NCI-H82 (cell line): ENCODE measurements at regions not wholly inside any gene's neighbourhood (a gene's known extent, or its start where the extent isn't known, plus 50 kb on each side); places are given as distances from the start of the nearest gene placed in this dataset.
"Not testable (repeated sequence)": the region's sequence is repeated elsewhere in the genome, so short reads cannot be mapped to it uniquely, and the experiment has no call there.

Source experiments
- DNase-seq: peaks from one replicate; lab custom pipeline; 2025; lab: John Stamatoyannopoulos, UW

DNA sequence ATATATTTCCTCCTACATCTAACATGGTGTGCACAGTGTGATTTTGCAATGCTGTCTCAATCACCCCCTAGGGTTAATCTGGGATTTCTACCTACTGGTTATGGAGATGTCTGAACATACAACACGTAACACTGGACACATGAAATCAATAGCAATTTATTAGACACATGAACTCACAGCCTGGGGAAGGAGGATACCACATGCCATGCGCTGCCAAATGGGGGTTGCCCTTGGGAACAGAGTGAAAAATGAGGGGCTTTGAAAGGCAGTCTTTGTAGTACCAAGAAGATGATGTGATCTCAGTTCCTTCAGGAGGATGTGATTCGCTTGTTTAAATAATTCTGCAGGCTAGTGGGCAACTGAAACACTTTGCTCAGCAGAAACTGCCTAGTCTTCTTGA lies 253.6 kb upstream of the LRRC4C start:
- DNase-seq, result no peak

DNA sequence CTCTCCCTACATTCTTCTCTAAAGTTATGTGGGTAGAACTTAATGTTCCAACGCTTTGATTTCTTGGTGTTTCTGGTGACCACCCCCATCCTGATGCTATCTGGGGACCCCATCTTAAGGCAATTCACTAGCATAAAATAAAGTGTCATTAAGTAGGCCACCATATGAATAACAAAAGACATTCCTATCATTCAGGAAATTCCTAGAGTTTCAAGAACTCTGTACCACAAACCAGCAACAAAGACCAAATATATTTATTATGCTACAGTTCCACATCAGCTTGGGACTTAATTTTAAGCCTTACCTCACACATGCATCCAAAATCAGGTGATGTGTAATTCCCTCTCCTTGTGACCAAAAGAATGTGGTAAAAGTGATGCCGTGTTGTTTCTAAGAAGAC lies 254.6 kb upstream of the LRRC4C start:
- DNase-seq, result no peak

DNA sequence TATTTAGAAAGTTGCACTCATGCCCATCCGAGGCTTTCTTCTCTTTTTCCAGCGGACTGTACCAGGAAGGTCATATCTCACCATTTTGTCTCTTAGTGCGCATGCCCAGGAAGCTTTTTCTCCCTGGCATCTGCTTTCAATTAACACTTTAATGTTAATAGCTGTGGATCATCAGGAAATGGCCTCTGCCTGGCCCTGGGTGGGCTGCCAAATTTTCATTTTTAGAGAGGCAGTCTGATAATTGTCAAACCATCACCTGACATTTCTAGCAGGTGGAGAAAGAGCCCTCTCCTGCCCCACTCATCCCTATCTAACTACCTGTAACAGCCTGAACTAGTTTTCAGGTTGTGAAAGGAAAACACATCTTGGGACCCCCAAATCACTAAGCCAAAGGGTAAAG lies 257.4 kb upstream of the LRRC4C start:
- no peak for DNase-seq

DNA sequence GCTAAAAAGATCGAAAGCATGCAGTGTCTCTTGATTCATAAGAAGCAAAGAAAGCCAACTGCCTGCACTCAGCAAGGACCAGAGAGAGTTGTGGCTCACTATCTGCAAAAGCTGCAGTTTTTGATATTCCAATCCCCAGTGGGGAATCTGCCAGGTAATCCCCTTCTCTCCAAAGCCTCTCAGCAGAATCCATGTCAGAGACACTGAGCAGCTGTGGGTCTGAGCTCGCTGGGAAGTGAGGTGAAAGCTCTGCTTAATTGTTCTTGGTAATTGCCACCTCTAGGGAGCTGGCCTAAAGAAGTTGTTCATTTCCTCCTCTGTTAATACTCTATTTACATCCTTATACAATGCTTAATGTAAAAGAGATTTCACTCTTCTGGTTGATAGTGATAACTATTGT lies 261.3 kb upstream of the LRRC4C start:
- peak; percentile 41 for DNase-seq

DNA sequence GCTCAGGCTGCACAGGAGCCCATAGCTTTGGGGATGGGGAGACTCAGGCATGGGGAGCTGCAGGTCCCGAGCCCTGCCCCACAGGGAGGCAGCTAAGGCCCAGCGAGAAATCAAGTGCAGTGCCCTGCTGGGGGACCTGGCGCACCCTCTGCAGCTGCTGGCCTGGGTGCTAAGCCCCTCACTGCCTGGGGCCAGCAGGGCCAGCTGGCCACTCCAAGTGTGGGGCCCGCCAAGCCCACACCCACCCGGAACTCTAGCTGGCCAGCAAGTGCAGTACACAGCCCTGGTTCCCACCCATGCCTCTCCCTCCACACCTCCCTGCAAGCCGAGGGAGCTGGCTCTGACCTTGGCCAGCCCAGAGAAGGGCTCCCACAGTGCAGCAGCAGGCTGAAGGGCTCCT lies 268.7 kb upstream of the LRRC4C start:
- not testable (repeated sequence) for DNase-seq

DNA sequence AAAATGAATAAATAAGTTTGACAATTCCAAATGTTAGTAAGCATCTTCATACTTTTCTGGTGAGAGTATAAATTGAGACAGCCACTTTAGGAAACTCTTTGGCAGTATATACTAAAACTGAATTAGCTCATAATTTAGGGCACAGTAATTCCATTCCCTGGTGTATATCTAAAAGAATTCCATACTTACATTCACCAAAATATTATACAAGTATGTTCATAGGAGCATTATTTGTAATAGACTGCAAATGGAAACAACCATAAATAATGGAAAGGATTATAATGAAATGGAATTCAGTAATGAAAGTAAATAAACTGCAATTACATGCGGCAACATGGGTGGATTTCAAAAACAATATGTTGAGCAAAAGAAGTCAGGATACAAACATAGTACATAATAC lies 315.8 kb upstream of the LRRC4C start:
- DNase-seq, result no peak

DNA sequence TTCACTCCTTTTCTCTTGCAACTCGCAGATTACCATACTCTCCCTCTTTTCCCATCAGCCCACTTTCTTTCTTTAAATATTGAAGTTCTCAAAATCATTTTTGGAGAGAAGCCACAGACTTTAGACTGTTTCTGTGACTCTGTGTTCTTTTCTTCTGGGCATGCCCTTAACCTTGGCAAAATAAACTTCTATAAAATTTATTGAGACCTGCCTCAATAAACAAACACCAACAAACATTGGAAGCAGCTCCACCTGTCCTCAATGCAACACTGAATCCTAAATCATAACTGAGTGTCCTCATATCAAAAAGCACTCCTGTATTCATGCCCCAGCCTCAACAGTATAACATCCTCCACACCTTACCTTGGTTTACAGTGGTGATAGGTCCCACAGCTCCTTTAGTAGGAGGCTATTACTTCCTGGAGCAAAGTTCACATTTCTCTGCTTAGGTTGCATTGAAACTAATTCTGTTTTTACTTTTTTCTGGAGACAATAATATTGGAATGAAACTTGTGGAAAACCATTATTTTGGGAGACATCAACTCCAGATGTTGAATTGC lies 320.0 kb upstream of the LRRC4C start:
- no peak for DNase-seq

DNA sequence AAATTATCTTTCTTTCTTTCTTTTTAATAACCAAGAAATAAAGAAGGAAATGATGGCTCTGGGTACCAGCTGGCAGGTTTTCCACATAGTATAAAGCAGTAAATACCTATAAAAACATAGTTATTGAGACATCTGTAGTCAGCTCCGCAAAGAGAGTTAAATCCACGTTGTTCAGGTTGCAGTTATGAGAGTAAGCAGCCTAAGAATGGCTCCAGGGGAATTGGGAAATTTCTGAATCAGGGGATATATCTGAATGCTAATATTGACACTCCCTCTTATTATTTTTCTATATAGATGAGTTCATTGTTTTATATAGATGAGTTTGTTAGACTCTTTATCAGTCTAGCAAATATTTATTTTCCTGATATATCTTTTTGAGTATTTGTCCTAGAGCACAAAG lies 322.0 kb upstream of the LRRC4C start:
- DNase-seq, result no peak

DNA sequence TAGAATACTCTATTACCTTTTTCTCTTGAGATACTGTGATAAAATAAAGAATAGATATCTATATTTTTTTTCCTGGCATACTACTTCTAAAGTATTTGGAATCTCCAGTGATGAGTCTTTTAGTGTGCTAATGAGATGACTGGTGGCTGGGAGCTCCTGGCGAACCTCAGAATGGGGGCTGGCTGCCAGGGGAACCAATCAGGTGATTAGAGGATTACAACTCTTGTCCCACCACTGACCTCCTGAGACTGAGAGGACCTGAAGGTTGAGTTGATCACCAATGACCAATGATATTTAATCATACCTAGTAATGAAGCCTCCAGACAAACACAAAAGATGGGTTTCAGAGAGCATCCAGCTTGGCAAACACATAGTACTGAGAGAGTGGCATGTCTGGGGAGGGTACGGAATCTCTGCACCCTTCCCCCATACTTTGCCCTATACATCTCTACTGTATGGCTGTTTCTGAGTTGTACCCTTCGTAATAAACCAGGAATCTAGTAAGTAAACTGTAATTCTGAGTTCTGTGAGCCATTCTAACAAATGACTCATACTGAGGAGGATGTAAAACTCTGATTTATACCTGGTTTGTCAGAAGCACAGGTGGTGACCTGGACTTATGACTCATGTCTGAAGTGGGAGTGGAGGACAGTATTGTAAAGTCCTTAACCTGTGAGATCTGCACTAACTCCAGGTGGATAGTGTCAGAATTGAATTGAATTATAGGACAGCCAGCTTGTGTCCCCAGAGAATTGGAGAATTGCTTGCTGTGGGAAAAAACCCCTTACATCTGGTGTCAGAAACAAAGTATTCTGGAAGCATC lies 325.3 kb upstream of the LRRC4C start:
- DNase-seq, result no peak

DNA sequence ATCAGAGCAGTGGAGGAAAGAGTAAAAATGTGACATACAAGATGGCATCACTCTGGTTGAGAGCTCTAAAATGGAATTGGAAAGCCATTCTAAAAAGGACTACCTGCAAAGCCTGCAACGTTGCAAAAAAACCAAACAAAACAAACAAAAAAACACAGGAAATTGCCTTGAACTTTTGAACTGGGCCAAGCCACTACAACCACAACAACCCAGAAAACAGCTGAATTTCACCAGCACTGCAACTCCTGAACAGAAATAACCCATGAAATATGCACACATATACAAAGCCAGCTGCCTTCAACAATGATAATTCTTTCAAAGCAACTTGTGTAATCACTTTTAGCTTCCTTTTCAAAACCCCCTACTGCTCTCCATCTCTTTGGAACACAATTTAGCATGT lies 326.6 kb upstream of the LRRC4C start:
- no peak for DNase-seq

DNA sequence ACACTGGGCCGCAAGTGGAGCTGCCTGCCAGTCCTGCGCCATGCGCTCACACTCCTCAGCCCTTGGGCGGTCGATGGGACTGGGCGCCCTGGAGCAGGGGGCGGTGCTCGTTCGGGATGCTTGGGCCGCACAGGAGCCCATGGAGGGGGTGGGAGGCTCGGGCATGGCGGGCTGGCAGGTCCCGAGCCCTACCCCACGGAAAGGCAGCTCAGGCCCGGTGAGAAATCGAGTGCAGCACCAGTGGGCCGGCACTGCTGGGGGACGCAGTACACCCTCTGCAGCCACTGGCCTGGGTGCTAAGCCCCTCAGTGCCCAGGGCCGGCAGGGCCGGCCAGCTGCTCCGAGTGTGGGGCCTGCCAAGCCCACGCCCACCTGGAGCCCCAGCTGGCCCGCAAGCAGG lies 328.7 kb upstream of the LRRC4C start:
- DNase-seq, result no peak

DNA sequence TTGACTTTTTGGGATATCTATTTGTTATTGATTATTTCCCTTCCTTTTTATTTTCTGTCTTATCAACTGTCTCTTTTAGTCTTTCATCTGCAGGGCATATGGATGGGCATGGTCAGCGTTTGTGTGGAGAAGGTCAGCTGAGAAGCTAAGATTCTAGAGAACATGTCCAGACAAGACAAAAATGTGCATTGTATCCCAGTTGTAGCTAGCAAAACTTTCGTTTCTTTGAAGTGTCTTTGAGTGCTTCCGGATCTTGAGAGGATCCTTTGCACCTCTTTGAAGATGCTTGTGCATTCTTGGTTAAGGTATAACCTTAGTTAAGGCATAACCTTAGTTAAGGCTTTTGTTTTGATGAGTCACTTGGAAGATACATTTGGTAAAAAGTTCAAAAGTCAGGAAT lies 329.9 kb upstream of the LRRC4C start:
- no peak for DNase-seq

DNA sequence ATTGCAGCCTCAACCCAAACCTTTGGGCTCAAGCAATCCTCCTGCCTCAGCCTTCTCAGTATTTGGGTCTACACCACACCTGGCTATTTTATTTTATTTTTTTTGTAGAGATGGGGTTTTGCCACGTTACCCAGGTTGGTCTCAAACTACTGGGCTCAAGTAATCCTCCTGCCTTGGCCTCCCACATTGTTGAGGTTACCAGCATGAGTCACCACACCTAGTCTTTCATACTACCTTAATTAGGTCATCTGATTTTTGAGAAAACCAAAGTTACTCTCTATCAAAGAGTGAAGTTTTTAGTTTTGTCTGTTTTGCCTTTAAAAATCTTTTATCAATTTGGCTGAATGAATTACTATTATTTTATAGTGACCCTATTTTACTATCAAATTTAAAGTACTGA lies 335.6 kb upstream of the LRRC4C start:
- no peak for DNase-seq

DNA sequence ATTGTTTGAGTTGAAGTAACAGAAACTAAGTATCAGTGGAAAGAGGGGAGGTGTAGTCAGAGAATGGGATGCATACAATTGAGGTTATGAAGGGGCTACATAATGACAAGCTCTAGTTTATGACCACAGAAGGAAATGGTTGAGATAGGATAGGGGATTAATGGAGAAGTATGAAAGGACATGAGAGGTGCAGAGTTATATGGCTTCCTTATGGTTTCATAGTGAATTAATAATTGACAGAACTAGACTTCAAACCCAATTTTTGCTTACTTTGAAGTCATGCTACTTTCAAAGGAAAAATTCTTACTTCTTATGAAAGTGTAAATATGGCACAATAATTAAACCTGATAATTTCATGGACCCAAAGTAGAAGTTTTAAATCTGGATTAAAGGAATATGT lies 340.3 kb upstream of the LRRC4C start:
- no peak for DNase-seq

DNA sequence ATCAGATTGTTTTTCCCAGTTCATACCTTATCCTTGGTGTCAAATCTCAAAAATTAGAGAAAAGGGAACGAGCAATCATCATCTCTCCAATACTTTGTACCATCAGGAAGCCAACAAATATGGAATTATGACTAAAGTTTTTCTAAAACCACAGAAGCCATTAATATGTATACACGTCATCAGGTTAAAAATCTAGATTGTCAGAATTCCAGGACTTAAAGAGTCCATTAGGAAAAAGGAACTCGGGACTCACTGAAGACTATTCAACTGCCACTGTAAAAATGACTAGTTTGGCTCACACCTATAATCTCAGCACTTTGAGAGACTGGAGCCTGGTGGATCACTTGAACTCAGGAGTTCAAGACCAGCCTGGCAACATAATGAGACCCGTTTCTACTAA lies 344.4 kb upstream of the LRRC4C start:
- DNase-seq, result no peak

DNA sequence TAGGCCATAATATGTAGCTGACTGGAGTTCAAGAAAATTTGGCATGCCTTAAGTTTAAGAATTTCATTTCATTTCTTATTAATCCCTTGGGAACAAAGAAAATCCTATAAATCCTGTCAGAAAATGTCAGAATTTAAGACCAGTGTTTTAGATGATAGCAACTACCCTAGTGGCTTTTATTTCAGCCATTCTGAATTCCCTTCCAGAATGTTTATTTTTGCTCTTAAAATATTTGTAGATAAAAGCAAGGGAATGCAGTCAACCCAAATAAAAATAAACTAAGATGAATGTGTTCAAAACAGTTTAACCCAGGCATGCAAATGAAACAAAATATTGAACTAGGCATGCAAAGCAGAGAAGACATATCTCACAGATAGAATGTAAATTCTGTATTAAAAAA lies 356.9 kb upstream of the LRRC4C start:
- no peak for DNase-seq

DNA sequence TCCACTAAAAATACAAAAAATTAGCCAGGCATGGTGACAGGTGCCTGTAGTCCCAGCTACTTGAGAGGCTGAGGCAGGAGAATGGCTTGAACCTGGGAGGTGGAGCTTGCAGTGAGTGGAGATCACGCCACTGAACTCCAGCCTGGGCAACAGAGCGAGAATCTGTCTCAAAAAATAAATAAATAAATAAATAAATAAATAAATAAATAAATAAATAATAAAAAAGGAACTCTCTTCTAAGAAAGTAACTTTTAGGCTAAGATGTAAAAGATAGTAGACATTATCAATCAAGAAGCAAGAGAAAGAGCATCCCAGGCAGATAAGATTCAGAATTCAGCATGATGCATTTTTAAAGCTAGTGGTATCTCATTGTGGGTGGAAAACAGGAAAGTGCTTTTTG lies 364.8 kb upstream of the LRRC4C start:
- DNase-seq, result not testable (repeated sequence)

DNA sequence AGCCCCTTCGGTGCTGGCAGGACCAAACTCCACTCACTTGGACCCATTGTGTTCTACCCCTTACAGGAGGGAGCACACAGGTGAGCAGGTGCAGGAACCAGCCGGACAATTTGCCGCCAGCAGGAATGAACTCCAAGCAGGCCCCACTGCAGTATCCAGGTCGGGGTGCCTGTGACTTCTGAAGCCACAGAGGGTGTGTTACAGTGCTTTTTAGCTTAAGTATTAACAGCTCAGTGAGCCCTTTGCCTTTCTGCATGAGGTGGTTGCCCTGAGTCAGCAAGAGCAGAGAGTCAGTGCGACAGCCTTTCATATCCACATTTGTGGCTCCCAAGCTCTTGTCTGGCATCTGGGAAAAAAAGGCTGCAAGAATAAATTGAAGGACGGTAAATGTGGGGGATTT lies 366.6 kb upstream of the LRRC4C start:
- DNase-seq, result no peak

DNA sequence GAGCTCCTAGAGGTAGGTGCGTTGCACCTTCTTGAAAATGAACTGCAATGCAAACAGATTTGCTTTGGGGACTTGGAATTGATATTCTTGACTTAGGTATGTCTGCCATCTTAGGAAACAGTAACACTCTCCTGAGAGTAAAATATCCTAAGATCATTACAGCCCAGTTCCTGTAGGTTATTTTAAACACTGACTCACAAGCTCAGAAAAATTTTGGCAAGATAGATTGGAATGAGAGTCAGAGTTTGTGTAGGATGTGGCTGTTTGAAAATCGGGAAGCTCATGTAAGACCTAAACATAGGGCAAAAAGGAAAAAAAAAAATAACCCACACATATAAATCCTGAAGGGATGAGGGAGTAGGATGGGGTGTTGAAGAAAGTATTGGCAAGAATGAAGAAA lies 377.0 kb upstream of the LRRC4C start:
- no peak for DNase-seq

DNA sequence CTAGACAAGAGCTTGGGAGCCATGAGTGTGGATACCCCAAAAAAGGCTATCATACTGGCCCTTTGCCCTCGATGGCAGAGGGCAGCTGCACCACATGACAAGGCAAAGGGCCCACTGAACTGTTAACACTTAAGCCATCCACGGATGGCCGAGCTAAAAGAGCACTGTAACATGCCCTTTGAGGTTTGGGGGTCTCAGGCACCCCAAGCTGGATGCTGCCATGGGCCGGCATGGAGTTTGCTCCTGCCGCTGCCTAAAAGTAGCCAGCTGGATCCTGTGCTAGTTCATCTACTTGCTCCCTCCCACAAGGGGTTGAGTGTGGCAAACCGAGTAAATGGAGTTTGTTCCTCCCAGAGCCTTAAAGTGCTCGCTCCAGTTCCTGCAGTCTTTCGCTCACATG lies 383.2 kb upstream of the LRRC4C start:
- DNase-seq, result no peak

DNA sequence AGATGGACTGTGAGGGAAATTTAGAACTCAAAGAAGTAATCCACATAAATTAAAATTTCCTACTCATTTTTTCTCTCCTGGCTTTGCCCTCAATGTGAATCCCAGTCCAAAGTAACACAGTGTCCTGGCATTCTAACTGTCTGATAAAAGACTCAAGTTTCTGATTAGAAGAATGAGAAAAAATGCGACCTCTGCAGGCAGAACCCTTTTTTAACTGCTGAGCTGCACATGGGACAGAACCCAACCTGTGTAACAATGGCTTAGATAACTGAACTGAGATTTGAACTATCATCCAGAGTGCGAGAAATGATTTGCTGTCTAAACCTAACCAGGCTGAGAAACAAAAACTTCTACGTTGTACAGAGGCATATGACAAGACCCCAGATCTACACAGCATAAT lies 385.6 kb upstream of the LRRC4C start:
- DNase-seq, result peak; percentile 0

DNA sequence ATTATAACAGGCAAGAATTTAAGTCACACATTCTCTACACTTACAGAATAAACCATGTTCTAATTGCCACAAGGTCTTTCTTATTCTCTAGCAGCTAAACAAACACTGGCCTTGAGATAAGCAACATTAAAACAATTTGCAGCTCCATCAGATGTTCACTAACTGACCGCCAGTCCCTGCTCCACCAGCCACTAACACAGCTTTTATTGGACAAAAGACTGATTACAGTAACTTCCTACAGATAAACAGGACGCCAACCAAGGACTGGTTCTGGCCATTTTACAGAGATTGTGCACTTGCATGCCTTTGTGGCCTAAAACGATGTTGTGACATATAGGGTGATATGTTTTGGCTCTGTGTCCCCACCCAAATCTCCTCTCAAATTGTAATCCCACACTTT lies 388.9 kb upstream of the LRRC4C start:
- no peak for DNase-seq

DNA sequence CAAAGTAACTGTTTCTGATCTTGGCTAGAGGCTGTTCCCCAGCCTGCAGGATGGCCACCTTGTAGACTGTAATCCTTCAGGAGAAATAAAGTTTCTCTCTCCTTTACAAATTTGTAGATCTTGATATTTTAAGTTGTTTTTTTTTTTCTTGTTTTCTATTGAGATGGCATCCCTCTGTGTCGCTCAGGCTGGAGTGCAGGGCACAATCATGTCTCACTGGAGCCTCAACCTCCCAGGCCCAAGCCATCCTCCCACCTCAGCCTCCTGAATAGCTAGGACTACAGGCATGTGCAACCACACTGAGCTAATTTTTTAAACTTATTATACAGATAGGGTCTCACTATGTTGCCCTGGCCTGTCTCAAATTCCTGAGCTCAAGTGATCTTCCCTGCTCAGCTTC lies 389.8 kb upstream of the LRRC4C start:
- no peak for DNase-seq

DNA sequence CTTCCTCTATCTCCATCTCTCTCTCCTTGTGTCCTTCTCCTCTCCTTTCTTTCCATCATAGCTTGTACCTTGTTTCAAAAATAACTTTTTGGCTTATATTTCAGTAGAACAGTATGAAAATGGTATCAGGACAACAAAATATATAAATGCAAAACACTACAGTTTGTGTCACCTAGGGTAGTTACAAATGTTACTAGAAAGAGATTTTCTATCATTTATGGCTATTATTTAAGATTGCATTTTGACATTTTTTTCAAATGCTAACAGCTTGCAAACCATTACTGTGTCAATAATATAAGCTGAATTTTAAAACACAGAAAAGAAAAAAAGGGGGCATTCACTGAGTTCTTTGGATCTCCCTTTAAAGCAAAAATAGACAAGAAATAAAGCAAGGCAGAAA lies 392.3 kb upstream of the LRRC4C start:
- no peak for DNase-seq
